Activated CD8-positive, alpha-beta memory T cell treated with anti-CD3 and anti-CD28 coated beads, Interleukin-2, amount 10 ng/mL, durations not matched to agents 7 days and 5 days (primary cell): ENCODE measurements at regions not wholly inside any gene's neighbourhood (a gene's known extent, or its start where the extent isn't known, plus 50 kb on each side); places are given as distances from the start of the nearest gene placed in this dataset.

Source experiments
- ATAC-seq: fragments of 150-1000 bp; cut with Tn5 transposase; one replicate; pipeline ENCODE4 v1.10.0; 2021; ENCODE audit warnings: moderate library complexity
- CTCF ChIA-PET: fragments of 350-600 bp; sonication (Branson Sonifier 250); formaldehyde crosslinking; loops from one replicate; lab custom pipeline; 2021; ENCODE audit warnings: antibody characterized with exemption; lab: Charles Lee
- DNase-seq: peaks from one replicate; pipeline ENCODE4 v3.0.0-alpha.2; 2020
- H3K27ac Mint-ChIP-seq: one replicate; pipeline ENCODE4 v1.8.0; 2021; ENCODE audit warnings: mild to moderate bottlenecking, mixed read lengths
- H3K27me3 Mint-ChIP-seq: one replicate; pipeline ENCODE4 v1.8.0; 2021; ENCODE audit warnings: mixed read lengths
- H3K36me3 Mint-ChIP-seq: one replicate; pipeline ENCODE4 v1.8.0; 2021; ENCODE audit warnings: mild to moderate bottlenecking, mixed read lengths
- H3K4me1 Mint-ChIP-seq: one replicate; pipeline ENCODE4 v1.8.0; 2021; ENCODE audit warnings: mixed read lengths
- H3K4me3 Mint-ChIP-seq: one replicate; pipeline ENCODE4 v1.8.0; 2021; ENCODE audit warnings: mild to moderate bottlenecking, moderate library complexity, mixed read lengths
- H3K9me3 Mint-ChIP-seq: one replicate; pipeline ENCODE4 v1.8.0; 2022; ENCODE audit warnings: low read depth, mixed read lengths

GRCh38 chr11:88448131-88448670 is 110.7 kb upstream of the CTSC start:
- ATAC-seq (no peak), DNase-seq (no peak)
- no peaks in the 10 kb centered on the region for H3K9me3 Mint-ChIP-seq
- no peak overlapping the region for H3K4me3 Mint-ChIP-seq
- H3K27me3 Mint-ChIP-seq = no peaks in the 10 kb centered on the region
- peaks cover 1% of the 10 kb centered on the region for H3K36me3 Mint-ChIP-seq
- H3K4me1 Mint-ChIP-seq = peaks cover 6% of the 10 kb centered on the region
- CTCF ChIA-PET = no interaction called here
- H3K27ac Mint-ChIP-seq = no peak overlapping the region

- no peaks in the 10 kb centered on the region for H3K9me3 Mint-ChIP-seq
- ATAC-seq (no peak), DNase-seq (no peak)
- H3K4me3 Mint-ChIP-seq = no peak overlapping the region
- H3K27me3 Mint-ChIP-seq = no peaks in the 10 kb centered on the region
- H3K4me1 Mint-ChIP-seq = peaks cover 6% of the 10 kb centered on the region
- CTCF ChIA-PET = no interaction called here
- H3K36me3 Mint-ChIP-seq = peaks cover 1% of the 10 kb centered on the region
- H3K27ac Mint-ChIP-seq = no peak overlapping the region
Measured at GRCh38 chr11:88447281-88447680, 109.7 kb upstream of the CTSC start.

GRCh38 chr11:88439356-88439755 is 101.8 kb upstream of the CTSC start:
- CTCF ChIA-PET = no interaction called here
- ATAC-seq (no peak), DNase-seq (no peak)
- Mint-ChIP-seq H3K4me3 (no peak overlapping the region), H3K4me1 (peaks cover 6% of the 10 kb centered on the region), H3K27me3 (peaks cover 2% of the 10 kb centered on the region), H3K36me3 (peaks cover 14% of the 10 kb centered on the region), H3K27ac (no peak overlapping the region), H3K9me3 (peaks cover 7% of the 10 kb centered on the region)

GRCh38 chr11:88438721-88439120 is 101.2 kb upstream of the CTSC start:
- no peak overlapping the region for H3K4me3 Mint-ChIP-seq
- H3K27ac Mint-ChIP-seq = no peak overlapping the region
- peaks cover 9% of the 10 kb centered on the region for H3K9me3 Mint-ChIP-seq
- no peak for DNase-seq
- H3K36me3 Mint-ChIP-seq = peaks cover 18% of the 10 kb centered on the region
- peaks cover 6% of the 10 kb centered on the region for H3K4me1 Mint-ChIP-seq
- CTCF ChIA-PET = interaction anchor here (0.9 kb wide), 1 partner anchor 9 kb away, joined by 3 read pairs; no protein-coding TSS in a partner anchor
- no peak for ATAC-seq
- peaks cover 2% of the 10 kb centered on the region for H3K27me3 Mint-ChIP-seq

- peaks cover 6% of the 10 kb centered on the region for H3K4me1 Mint-ChIP-seq
- CTCF ChIA-PET = interaction anchor here (0.7 to 1.6 kb wide), 4 partner anchors 47 to 80 kb away, joined by 3 to 4 read pairs (median 3); no protein-coding TSS in a partner anchor
- peak overlapping the region; percentile 26 for H3K27ac Mint-ChIP-seq
Measured at GRCh38 chr11:88435415-88435814, 97.9 kb upstream of the CTSC start.

GRCh38 chr11:88434333-88434976 is 96.9 kb upstream of the CTSC start:
- H3K4me3 Mint-ChIP-seq = no peak overlapping the region
- H3K9me3 Mint-ChIP-seq = peaks cover 9% of the 10 kb centered on the region
- DNase-seq (no peak), ATAC-seq (no peak)
- peaks cover 6% of the 10 kb centered on the region for H3K4me1 Mint-ChIP-seq
- CTCF ChIA-PET = no interaction called here
- peaks cover 21% of the 10 kb centered on the region for H3K36me3 Mint-ChIP-seq
- no peak overlapping the region for H3K27ac Mint-ChIP-seq
- H3K27me3 Mint-ChIP-seq = no peaks in the 10 kb centered on the region

More at GRCh38 chr11:88435415-88435814, 97.9 kb upstream of the CTSC start:
- ATAC-seq (no peak), DNase-seq (no peak)
- Mint-ChIP-seq H3K4me3 (no peak overlapping the region), H3K36me3 (peaks cover 21% of the 10 kb centered on the region), H3K9me3 (peaks cover 9% of the 10 kb centered on the region), H3K27me3 (peaks cover 2% of the 10 kb centered on the region)

GRCh38 chr11:88433536-88434230 is 96.1 kb upstream of the CTSC start:
- ATAC-seq (no peak), DNase-seq (no peak)
- H3K27me3 Mint-ChIP-seq = no peaks in the 10 kb centered on the region
- no peak overlapping the region for H3K27ac Mint-ChIP-seq
- CTCF ChIA-PET = no interaction called here
- peaks cover 6% of the 10 kb centered on the region for H3K4me1 Mint-ChIP-seq
- H3K36me3 Mint-ChIP-seq = peaks cover 21% of the 10 kb centered on the region
- H3K9me3 Mint-ChIP-seq = peaks cover 9% of the 10 kb centered on the region
- H3K4me3 Mint-ChIP-seq = no peak overlapping the region

- CTCF ChIA-PET = interaction anchor here (1.1 to 1.3 kb wide), 3 partner anchors 13 to 112 kb away, joined by 3 read pairs; no protein-coding TSS in a partner anchor
- DNase-seq (no peak), ATAC-seq (no peak)
- H3K27me3 Mint-ChIP-seq = no peaks in the 10 kb centered on the region
- H3K36me3 Mint-ChIP-seq = peaks cover 21% of the 10 kb centered on the region
- peaks cover 7% of the 10 kb centered on the region for H3K9me3 Mint-ChIP-seq
- no peak overlapping the region for H3K4me3 Mint-ChIP-seq
- peaks cover 6% of the 10 kb centered on the region for H3K4me1 Mint-ChIP-seq
- no peak overlapping the region for H3K27ac Mint-ChIP-seq
Measured at GRCh38 chr11:88431675-88432341, 94.3 kb upstream of the CTSC start.

GRCh38 chr11:88428959-88429358 is 91.4 kb upstream of the CTSC start:
- ATAC-seq = no peak

GRCh38 chr11:88427719-88428118 is 90.2 kb upstream of the CTSC start:
- DNase-seq = no peak
- Mint-ChIP-seq H3K27me3 (no peaks in the 10 kb centered on the region), H3K27ac (no peak overlapping the region), H3K4me1 (peaks cover 23% of the 10 kb centered on the region), H3K9me3 (no peaks in the 10 kb centered on the region), H3K36me3 (peaks cover 15% of the 10 kb centered on the region), H3K4me3 (no peak overlapping the region)
- no peak for ATAC-seq
- CTCF ChIA-PET = interaction anchor here (0.6 to 0.9 kb wide), 2 partner anchors 57 to 194 kb away, joined by 3 to 4 read pairs; no protein-coding TSS in a partner anchor

More at GRCh38 chr11:88428959-88429358, 91.4 kb upstream of the CTSC start:
- H3K27ac Mint-ChIP-seq = no peak overlapping the region
- no peak for DNase-seq
- no peaks in the 10 kb centered on the region for H3K27me3 Mint-ChIP-seq
- CTCF ChIA-PET = interaction anchor here (0.9 to 1.3 kb wide), 2 partner anchors 9 to 56 kb away, joined by 3 read pairs; no protein-coding TSS in a partner anchor
- H3K4me3 Mint-ChIP-seq = no peak overlapping the region
- peaks cover 14% of the 10 kb centered on the region for H3K4me1 Mint-ChIP-seq
- H3K36me3 Mint-ChIP-seq = peaks cover 14% of the 10 kb centered on the region
- H3K9me3 Mint-ChIP-seq = no peaks in the 10 kb centered on the region

GRCh38 chr11:88424881-88425280 is 87.3 kb upstream of the CTSC start:
- CTCF ChIA-PET = interaction anchor here (0.8 kb wide), 1 partner anchor 69 kb away, joined by 4 read pairs; no protein-coding TSS in a partner anchor
- no peaks in the 10 kb centered on the region for H3K9me3 Mint-ChIP-seq
- no peak overlapping the region for H3K27ac Mint-ChIP-seq
- no peak for ATAC-seq
- DNase-seq = no peak
- no peaks in the 10 kb centered on the region for H3K27me3 Mint-ChIP-seq
- peaks cover 20% of the 10 kb centered on the region for H3K36me3 Mint-ChIP-seq
- peaks cover 50% of the 10 kb centered on the region for H3K4me1 Mint-ChIP-seq
- no peak overlapping the region for H3K4me3 Mint-ChIP-seq

GRCh38 chr11:88421530-88421929 is 84.0 kb upstream of the CTSC start:
- Mint-ChIP-seq H3K4me1 (peaks cover 76% of the 10 kb centered on the region), H3K4me3 (peak overlapping the region; percentile 62), H3K36me3 (peaks cover 36% of the 10 kb centered on the region), H3K27me3 (no peaks in the 10 kb centered on the region), H3K27ac (peak overlapping the region; percentile 96), H3K9me3 (peaks cover 2% of the 10 kb centered on the region)
- CTCF ChIA-PET = interaction anchor here (0.7 to 1.3 kb wide), 4 partner anchors 36 to 405 kb away, joined by 3 to 9 read pairs (median 3); partner anchors contain the start of gene CTSC
- ATAC-seq = peak; percentile 96
- peak; percentile 81 for DNase-seq
